ENCODE measurements at regions not wholly inside any gene's neighbourhood (a gene's known extent, or its start where the extent isn't known, plus 50 kb on each side); places are given as distances from the start of the nearest gene placed in this dataset.
"Not testable (repeated sequence)": the region's sequence is repeated elsewhere in the genome, so short reads cannot be mapped to it uniquely, and the experiment has no call there.

DNA sequence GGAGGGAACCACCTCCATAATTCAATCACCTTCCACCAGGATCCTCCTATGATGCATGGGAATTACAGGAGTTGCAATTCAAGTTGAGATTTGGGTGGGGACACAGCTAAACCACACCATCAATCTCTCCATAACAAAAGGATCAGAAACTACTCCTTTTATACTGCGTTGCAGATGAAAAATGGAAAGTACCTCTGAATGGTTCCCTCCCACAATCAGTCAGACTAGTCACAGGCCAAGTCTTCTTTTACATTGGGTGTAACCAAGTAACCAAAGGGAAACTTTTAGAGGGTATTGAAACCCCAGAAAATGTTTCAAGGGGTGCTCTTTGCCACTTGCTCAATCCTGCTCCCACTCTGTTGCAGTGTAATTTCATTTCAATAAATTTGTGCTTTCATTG is 504.3 kb upstream of the CNTN3 start:
- no peak for DNase-seq (ENCODE audit: low spot score)

DNA sequence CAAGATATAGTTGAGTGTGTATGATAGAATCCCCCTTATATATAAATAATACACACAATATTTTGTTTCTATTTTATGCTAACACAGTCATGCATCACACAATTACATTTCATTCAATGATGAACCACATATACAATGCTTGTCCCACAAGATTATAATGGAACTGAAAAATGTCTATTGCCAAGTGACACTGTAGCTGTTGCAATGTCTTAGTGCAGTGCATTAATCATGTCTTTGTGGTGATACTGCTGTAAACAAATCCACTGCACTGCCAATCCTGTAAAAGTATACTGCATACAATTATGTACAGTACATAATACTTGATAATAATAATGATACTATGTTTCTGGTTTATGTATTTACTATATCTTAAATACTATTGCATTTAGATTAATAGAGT is 512.1 kb upstream of the CNTN3 start:
- DNase-seq (ENCODE audit: low spot score), result no peak

DNA sequence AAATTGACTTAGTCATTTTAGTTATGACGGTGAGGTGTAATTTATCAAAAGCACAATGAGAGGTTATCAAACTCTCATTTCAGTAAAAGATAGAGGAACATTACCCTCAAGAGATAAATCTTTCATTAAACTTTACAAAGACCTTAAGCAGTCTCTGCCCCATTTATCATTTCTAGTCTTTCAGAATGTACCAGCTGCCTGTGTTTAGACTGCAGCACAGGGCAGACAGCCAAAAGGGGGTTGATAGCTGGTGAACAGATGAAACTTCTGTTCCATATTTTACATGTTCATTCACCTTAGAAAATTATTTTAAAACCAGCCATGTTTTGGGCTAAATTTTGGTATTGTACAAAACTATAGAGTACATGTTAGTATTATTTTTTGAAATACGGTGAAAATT is 514.6 kb upstream of the CNTN3 start:
- DNase-seq (ENCODE audit: low spot score), result no peak

DNA sequence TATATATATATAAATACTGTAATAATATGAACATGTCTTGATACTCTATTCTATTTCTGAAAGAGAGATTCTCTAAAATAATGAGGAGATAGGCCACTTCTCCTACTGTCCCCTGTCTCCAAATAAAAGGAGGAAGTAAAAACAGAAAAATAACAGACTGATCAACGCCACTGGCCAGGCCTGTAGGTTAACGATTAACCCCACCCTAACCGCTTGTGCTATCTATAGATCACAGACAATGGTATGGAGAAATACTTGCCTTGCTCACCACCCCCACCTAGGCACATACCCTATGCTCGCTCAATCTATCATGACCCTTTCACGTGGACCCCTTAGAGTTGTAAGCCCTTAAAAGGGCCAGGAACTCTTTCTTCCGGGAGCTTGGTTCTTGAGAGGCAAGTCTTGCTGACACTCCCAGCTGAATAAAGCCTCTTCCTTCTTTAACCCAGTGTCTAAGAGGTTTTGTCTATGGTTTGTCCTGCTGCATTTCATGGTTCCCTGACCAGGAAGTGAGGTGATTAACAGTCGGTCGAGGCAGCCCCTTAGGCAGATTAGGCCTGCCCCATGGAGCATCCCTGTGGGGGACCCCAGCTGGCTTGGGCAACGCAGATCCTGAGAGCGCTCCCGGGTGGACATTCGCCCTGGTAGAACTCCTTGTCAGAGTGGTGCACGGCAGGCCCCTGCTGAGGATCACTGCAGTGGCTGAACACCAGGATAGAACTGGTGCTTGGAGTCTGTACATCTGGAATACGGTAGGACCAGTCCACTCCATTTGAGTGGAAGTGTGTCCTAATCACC is 521.8 kb upstream of the CNTN3 start:
- no peak for DNase-seq (ENCODE audit: low spot score)

DNA sequence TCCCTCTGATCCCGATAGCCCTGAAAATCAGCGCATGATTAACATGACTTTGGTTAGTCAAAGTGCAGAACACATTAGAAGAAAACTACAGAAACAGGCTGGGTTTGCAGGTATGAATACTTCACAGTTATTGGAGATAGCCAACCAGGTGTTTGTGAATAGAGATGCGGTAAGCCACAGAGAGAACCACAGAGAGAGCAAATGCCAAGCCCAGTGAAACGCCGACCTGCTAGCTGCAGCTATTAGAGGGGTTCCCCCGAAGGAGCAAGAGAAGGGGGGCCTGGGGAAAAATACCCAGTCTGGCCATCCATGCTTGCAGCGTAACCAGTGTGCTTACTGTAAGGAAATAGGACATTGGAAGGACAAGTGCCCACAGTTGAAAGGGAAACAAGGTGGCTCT is 523.9 kb upstream of the CNTN3 start:
- DNase-seq (ENCODE audit: low spot score), result no peak

DNA sequence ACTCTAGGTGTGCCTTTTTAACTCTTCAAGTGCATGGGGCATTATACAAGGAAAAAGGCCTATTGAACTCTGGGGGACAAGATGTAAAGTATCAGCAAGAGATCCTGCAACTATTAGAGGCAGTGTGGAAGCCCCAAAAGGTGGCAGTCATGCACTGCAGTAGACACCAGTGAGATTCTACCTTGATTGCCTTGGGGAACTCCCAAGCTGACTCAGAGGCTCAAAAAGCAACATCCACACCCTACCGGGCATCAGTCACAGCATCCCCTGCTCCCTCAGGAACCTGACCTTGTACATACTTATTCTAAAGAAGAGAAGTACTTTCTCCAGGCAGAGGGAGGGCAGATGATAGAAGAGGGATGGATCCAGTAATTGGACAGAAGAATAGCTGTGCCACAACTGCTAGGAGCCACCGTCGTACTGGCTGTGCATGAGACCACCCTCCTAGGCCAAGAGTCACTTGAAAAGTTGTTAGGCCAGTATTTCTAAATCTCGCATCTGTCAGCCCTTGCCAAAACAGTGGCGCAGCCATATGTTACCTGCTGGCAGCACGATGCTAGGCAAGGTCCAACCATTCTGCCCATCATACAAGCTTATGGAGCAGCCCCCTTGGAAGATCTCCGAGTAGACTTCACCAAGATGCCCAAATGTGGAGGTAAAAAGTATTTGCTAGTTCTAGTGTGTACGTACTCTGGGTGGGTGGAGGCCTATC is 523.1 kb upstream of the FRG2C start:
- no peak for DNase-seq (ENCODE audit: low spot score)

DNA sequence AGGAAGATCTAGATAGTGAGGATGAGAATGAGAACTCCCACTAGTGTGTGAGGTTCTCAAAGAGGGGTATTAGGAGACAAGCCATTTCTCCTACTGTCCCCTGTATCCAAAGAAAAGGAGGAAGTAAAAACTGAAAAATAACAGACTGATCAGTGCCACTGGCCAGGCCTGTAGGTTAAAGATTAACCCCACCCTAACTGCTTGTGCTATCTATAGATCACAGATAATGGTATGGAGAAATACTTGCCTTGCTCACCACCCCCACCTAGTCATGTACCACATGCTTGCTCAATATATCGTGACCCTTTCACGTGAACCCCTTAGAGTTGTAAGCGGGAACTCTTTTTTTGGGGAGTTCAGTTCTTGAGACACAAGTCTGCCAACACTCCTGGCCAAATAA is 519.7 kb upstream of the FRG2C start:
- no peak for DNase-seq (ENCODE audit: low spot score)

DNA sequence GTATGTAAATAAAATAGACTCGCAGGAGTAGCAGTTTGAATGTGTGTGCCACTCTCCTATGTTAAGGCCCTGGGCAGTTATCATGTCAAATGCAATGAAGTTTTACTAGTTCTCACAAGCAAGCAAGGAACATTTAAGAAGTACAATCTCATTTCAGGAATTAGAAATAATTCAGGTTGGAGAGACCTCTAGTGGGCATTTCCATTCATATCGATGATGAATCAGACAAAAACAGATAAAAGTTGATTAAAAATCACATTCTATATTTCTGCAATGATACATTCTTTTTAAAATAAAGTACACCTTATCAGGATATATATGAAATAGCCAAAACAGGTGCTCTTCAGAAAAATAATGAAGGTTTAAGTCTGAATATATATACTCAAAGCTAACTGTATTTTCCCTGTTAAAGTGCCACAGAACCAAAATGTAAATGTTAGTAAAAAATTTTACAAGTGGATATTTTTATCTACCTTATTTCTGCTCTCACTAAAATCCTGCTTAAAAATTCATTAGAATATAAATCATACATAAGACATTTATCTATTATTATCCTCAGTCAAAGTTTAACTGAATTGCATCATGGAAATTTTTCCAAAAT is 492.4 kb upstream of the FRG2C start:
- no peak for DNase-seq (ENCODE audit: low spot score)

DNA sequence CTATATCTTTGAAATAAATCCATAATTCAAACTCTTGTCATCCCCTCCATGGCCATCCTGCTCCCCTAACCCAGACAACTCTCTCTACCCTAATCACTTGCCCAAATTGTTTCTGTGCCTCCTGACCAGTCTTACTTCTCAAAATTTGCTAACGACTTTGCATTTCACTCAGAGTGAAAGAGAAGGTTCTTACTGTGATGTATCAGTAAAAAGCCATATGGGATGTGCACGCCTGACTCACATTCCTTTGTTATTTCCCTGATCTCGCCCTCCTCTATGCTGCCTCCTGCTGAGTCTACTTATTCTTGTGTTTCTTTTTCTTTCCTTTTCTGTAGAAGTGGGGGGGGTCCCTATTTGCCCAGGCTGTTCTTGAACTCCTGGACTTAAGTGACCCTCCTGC is 487.2 kb upstream of the FRG2C start:
- DNase-seq (ENCODE audit: low spot score), result no peak

DNA sequence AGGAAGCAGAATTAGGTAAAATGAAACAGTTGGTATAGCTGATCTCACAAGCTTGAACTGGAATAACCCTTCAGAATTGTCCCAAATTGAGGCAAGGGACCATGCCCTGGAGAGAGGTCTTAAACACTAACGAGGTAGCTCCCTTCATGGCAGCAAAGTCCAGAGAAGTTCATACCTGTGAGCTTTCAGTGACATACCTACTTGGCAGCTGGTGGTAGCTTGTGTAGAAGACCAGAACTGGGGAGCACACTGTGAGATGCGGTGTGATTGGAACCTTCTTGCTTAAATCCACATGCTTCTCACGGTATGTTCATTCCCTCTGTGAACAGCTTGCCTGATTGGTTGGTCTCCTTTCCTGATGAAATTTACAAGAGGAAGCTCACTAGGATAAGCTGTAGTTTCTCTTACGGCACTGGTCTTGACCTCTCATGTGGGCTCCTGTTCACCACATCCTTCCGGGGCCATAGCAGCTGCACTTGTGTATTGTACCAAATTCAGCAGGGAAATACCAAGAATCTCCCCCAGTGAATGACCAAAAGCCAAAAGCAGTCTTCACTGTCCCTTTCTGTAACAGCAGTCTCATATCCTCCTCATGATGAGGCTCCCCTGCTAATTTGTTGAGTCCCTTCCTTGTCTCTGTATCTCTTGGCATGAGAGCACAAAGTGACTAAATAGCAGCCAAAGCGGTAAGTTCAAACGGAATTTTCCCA is 483.7 kb upstream of the FRG2C start:
- DNase-seq (ENCODE audit: low spot score), result no peak

DNA sequence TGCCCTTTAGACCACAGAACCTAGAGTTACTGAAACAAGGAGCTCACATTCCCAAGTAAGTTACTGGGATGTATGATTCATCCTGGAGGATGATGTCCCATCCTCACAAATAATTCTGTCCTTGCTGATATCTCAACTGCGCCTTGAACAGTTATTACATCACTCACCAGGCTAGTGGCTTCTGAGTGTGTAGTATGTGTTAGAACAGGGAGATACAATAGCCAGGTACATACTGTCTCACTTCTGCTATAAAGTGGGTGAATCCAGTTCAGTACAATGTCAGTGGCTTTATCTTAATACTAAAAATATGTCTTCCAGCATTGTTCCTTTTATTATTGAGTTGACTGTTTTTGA is 483.2 kb upstream of the FRG2C start:
- DNase-seq (ENCODE audit: low spot score), result no peak

DNA sequence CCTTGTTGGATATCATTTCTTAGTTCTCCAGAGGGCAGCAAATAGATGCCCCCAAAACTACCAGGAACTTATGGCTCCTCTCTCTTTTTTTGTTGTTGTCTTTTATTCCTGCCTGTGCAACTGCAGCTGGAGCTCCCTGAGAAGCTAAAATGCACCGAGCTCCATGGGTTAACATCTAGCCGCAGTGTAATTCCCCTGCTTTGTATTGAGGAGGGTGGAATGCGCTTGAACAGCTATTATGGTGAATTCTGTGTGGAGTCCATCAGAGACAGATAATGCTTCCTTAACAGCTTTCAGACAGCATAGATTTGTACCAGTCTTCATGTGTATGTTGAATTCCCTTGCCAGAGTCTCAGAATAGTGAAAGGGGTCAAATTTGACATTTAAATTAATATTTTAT is 475.2 kb upstream of the FRG2C start:
- DNase-seq (ENCODE audit: low spot score), result no peak

DNA sequence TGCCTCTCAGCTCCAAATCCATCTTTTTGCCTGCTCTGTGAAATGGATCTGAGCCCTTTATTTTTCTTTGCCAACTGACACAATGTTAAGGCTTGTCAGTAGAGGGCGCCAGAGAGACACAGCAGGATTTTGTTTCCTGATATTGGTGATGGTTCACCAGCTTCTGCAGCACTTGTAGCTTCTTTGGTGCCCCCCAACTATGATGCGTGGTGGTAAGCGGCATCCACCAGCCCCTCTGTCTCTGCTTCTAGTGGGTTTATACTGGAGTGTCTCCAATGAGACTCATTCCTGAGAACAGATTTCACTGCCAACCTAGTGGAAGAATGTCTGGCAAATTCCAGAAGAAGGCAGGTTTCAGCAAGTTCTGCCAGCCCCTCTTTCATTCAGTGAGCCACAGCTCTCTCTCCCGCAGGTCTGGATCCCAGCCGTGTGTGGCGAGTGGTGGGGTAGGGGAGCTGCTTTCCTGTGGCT is 471.9 kb upstream of the FRG2C start:
- DNase-seq (ENCODE audit: low spot score), result no peak

DNA sequence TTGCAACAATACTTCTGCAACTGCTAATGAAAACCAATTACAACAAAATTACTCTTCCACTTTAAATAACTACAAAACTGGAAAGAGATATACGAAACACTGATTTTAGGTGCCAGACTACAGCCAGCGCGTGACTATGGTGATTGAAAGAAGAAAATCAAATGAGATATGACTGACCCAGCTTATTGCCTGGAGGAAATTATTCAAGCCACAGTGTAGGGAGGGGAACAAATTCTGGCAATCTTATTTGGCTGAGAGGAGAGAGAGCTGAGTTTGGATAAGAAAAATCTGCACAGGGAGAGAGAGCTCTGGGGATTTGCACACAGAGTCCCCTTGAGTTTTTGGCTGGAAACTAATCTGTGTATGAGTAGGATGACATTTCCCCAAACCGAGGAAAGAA is 470.3 kb upstream of the FRG2C start:
- no peak for DNase-seq (ENCODE audit: low spot score)

DNA sequence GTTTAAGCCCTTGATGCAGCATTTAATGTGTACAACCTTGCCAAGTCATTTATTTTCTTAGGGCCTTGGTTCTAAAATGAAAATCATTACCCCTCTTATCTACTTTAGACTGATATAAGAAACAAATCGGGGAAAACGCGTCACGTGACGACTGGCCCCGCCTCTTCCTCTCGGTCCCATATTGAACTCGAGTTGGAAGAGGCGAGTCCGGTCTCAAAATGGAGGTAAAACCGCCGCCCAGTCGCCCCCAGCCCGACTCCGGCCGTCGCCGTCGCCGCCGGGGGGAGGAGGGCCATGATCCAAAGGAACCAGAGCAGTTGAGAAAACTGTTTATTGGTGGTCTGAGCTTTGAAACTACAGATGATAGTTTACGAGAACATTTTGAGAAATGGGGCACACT is 449.8 kb upstream of the FRG2C start:
- DNase-seq (ENCODE audit: low spot score), result not testable (repeated sequence)

DNA sequence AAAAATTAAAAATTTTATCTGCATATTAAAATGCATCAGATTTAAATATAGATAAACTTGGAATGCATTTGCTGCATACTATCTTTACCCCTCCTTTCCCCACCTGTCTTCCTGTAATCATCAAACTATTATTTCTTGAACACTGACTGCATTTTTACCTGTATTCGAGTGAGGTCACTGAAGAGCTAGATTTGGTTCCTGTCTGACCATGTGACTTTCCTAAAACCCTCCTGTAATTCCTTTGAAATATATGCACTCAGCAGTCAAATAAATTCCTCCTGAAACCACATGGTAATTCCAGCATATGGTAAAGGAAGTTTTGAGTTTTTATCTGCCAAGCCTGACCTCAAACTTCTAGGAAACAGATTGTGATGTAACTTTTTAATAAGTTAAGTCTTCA is 445.6 kb upstream of the FRG2C start:
- no peak for DNase-seq (ENCODE audit: low spot score)

DNA sequence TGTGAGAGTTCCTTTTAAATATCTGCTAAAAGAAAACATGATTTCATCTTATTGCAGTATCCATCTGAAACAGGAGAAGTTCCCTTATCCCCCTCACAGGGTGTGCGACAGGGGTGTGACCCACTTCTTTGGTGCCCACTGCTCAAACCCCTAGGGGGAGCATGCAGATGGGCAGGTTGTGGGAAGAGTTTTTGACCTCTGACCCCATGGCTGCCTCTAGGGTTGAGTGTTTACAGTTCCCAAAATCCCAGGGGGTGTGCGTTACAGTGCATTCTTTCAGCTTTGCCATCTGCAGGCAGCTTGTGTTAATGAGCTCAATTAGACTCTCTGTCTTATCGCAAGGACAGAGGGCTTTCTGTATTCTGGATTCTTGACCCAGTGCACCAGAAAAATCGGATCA is 443.2 kb upstream of the FRG2C start:
- no peak for DNase-seq (ENCODE audit: low spot score)

DNA sequence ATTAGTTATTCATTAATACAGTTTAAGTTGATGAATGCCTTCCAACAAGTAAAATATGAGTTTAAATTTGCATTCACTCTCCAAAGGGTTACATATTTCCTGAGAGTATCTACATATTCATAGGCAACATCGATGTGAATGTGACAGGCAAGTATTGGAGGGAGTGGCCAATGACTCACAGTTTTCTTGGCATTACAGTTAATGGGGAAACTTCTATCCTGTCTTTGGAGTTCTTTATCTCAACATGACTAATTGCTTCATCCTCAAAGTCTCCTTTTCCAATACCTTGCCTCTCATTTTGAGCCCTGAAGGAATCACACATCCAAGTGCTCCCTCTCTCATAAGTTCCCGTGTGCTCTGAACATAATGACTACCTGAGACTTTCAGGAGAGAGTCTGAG is 439.7 kb upstream of the FRG2C start:
- DNase-seq (ENCODE audit: low spot score), result no peak

DNA sequence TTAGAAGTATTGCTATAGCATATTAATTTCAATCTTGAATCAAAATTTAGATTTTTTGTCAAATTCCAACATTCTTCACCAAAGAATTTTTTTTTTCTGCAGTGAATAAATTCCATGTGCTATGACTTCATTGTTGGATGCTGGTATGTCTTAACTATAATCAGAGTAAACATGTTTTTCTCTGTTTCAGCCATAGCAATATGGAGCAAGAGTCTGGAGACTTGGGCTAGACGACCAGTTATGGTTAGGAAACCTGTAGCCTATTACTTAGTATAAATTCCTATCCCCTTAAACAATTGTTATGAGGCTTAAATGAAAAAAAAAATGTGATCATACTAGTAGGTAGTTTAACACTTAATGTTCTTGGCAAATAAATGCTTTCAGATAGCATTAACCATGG is 431.9 kb upstream of the FRG2C start:
- DNase-seq (ENCODE audit: low spot score), result no peak

DNA sequence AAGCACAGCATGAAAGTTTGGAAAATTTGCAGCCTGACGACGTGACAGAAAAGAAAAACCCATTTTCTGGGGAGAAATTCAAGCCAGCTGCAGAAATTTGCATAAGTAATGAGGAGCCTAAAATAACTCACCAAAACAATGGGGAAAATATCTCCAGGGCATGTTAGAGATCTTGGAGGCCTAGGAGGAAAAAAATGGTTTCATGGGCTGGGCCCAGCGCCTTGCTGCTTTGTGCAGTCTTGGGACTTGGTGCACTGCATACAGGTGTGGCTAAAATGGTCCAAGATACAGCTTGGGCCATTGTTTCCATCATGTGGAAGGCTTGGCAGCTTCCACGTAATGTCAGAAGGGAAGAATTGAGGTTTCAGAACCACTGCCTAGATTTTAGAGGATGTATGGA is 428.5 kb upstream of the FRG2C start:
- no peak for DNase-seq (ENCODE audit: low spot score)

DNA sequence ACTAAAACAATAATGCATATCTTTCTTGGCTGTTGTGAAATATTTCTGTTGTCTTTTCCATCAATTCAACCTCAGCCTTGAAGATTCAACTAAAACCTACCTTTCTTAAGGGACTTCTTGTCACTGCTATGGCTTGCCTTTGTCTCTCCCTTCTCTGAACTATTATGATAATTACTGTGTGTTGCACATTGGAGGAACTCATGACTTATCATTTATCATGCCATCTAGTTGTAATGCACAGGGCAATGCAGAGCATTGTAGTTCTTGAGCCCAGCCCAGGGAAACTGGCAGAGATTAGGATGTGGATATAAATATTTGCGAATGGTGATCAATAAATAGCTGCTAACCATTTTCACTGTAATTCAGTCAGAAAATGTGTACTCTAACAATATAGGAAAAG is 427.1 kb upstream of the FRG2C start:
- no peak for DNase-seq (ENCODE audit: low spot score)

DNA sequence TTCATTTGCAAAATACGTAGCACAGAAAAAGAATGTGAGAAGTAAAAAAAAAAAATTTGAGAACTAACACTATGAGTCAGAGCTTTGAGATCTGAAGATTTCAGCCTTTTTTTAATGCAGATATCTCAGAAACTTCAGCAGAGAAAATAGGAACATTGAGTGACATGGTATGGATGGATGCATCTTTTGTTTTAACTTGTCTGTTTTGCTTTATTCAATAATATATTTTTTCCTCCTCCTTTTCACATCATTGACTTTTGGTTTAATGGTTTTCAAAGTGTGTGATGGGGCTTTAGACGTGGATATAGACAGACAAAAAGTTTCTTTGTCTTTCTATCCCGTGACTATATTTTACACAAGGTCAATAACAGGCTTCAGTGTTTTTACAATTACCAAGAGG is 426.7 kb upstream of the FRG2C start:
- no peak for DNase-seq (ENCODE audit: low spot score)
